ENCODE measurements at regions not wholly inside any gene's neighbourhood (a gene's known extent, or its start where the extent isn't known, plus 50 kb on each side); places are given as distances from the start of the nearest gene placed in this dataset.

GRCh38 chr20:17023806-17024205 lies 203.0 kb upstream of the PCSK2 start:
- in situ Hi-C loops (cut with HindIII; ENCODE audit: low sequenced_read_pairs), result no loop called here
- no peak for DNase-seq (ENCODE audit: low read depth, low spot score)

GRCh38 chr20:17024513-17025119 lies 202.2 kb upstream of the PCSK2 start:
- no peak overlapping the region for H3K4me3 ChIP-seq (ENCODE audit: low read depth, low read length)
- DNase-seq (ENCODE audit: low read depth, low spot score), result peak; percentile 51
- in situ Hi-C loops (cut with HindIII; ENCODE audit: low sequenced_read_pairs), result no loop called here
- TF ChIP-seq, protein P1, sequence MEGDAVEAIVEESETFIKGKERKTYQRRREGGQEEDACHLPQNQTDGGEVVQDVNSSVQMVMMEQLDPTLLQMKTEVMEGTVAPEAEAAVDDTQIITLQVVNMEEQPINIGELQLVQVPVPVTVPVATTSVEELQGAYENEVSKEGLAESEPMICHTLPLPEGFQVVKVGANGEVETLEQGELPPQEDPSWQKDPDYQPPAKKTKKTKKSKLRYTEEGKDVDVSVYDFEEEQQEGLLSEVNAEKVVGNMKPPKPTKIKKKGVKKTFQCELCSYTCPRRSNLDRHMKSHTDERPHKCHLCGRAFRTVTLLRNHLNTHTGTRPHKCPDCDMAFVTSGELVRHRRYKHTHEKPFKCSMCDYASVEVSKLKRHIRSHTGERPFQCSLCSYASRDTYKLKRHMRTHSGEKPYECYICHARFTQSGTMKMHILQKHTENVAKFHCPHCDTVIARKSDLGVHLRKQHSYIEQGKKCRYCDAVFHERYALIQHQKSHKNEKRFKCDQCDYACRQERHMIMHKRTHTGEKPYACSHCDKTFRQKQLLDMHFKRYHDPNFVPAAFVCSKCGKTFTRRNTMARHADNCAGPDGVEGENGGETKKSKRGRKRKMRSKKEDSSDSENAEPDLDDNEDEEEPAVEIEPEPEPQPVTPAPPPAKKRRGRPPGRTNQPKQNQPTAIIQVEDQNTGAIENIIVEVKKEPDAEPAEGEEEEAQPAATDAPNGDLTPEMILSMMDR (IDR thresholded peaks at IDR 0.05; ENCODE audit: low read depth, low read length), result no peak

More at GRCh38 chr20:17023806-17024205, 203.0 kb upstream of the PCSK2 start:
- TF ChIP-seq, protein P1 (IDR thresholded peaks at IDR 0.05; ENCODE audit: low read depth, low read length), result no peak
- no peak overlapping the region for H3K4me3 ChIP-seq (ENCODE audit: low read depth, low read length)

GRCh38 chr20:17026346-17026745 lies 200.5 kb upstream of the PCSK2 start:
- in situ Hi-C loops (cut with HindIII; ENCODE audit: low sequenced_read_pairs), result no loop called here
- TF ChIP-seq, protein P1 (IDR thresholded peaks at IDR 0.05; ENCODE audit: low read depth, low read length), result no peak
- H3K4me3 ChIP-seq (ENCODE audit: low read depth, low read length), result no peak overlapping the region
- DNase-seq (ENCODE audit: low read depth, low spot score), result no peak

GRCh38 chr20:17029698-17030097 lies 197.1 kb upstream of the PCSK2 start:
- TF ChIP-seq, protein P1 (IDR thresholded peaks at IDR 0.05; ENCODE audit: low read depth, low read length), result no peak
- in situ Hi-C loops (cut with HindIII; ENCODE audit: low sequenced_read_pairs), result no loop called here
- no peak overlapping the region for H3K4me3 ChIP-seq (ENCODE audit: low read depth, low read length)
- no peak for DNase-seq (ENCODE audit: low read depth, low spot score)

DNA sequence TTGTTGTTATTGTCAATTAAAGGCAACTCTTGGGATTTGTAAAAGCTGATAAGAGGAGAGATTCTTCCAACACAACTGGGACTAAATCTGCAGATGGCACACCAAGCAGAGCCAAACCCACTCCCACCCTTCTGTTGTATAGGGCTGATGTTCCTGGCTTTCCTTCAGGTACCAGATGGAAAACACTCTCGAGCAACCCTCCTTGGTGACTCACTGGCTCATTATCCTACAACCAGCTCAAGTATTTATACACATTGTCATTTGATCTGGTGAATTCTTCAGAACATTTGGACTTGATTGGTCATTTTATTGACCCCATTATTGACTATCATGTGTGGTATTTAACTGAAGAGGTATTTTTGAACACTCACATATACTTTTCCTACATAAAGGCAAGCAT lies 190.3 kb upstream of the PCSK2 start:
- DNase-seq (ENCODE audit: low read depth, low spot score), result no peak
- in situ Hi-C loops (cut with HindIII; ENCODE audit: low sequenced_read_pairs), result no loop called here

GRCh38 chr20:17042122-17042521 lies 184.7 kb upstream of the PCSK2 start:
- no peak for DNase-seq (ENCODE audit: low read depth, low spot score)

More for the DNA sequence above, 190.3 kb upstream of the PCSK2 start:
- TF ChIP-seq, protein P1 (IDR thresholded peaks at IDR 0.05; ENCODE audit: low read depth, low read length), result no peak
- H3K4me3 ChIP-seq (ENCODE audit: low read depth, low read length), result no peak overlapping the region

More at GRCh38 chr20:17042122-17042521, 184.7 kb upstream of the PCSK2 start:
- TF ChIP-seq, protein P1 (IDR thresholded peaks at IDR 0.05; ENCODE audit: low read depth, low read length), result no peak
- in situ Hi-C loops (cut with HindIII; ENCODE audit: low sequenced_read_pairs), result no loop called here
- H3K4me3 ChIP-seq (ENCODE audit: low read depth, low read length), result no peak overlapping the region
